ENCODE measurements at regions not wholly inside any gene's neighbourhood (a gene's known extent, or its start where the extent isn't known, plus 50 kb on each side); places are given as distances from the start of the nearest gene placed in this dataset.
"Not testable (repeated sequence)": the region's sequence is repeated elsewhere in the genome, so short reads cannot be mapped to it uniquely, and the experiment has no call there.

DNA sequence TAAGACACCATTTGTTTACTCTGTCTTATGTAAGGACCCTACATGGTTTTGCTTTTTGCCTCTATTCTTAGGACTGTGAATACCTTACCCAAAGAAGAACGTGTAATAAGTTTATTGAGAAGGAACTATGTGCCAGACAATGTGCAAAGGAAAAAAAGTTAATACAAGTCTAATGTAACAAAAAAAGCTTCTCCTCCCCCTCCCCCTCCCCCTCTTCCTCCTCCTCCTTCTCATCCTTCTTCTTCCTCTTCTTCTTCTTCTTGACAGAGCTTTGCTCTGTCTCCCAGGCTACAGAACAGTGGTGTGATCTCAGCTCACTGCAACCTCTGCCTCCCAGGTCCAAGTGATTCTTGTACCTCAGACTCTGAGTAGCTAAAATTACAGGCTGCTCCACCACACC lies 50.9 kb upstream of the MITF start:
- no peak for DNase-seq

DNA sequence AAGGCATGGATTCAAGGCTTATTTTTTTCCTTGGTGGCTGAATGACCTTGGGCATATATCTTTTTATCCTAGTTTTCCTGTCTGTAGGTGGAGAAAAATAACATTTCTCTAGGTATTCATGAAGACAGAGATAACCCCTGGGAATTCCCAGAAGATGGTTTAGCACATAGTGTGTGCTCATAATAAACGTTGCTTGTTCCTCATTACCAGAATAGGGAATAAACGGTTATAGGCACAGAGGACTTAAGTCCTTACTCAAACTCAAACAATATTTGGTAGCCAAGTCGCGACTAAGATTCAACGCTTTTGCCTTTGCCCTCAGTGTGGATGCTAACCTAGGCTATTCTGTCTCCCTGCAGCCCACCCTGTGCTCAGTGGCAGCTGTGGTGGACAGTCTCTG lies 51.6 kb upstream of the MITF start:
- no peak for DNase-seq

DNA sequence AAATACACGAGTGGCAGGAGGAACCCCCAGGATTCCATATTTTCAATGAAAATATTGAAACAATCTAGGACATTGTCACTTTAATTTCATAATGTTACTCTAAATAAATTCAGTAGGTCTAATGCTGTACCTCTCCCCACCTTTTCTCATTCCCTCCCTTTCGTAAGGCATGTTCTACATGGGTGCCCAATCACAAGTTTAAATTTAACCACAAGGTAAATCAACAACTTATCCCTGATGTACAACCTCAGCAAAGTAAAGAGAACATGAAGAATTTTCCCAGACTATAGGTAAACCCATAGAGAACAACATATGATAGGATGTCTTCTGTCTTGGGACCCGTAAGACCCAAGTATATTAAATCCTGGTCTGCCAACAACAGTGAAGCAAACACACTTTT lies 53.2 kb upstream of the MITF start:
- DNase-seq = no peak

GRCh38 chr3:69684309-69684961 lies 54.8 kb upstream of the MITF start:
- DNase-seq = no peak

DNA sequence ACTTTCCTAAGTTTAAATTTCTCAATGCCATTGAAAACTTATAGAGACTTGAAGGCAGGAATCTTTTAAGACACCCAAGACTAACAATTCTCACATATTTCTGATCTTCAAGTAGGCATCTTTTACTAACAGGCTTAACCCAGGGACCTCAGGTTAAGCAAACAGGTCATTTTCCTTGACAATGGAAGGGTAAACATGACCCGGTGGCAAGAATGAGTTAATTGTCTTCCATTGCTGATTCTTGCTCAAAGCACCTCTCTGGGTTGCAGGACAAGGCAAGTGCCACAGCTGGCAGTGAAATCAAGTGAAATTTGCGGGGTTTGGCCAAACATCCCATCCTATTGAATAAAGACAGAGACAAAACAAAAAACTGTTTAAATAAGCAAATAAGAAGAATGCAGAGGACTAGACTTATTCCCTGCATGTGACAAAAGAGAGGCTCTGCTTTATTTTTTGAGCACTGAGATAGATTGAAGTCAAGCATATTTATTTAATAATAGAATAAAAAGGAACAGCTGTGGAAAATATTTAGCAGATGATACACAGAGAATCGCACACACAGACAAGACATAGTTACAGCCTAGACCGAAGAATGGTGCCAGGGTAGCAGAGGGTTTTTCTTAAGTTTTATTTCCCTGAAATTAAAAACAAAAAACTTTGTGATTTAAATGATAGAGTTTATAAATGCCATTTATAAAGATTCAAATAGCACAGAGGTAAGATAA lies 56.0 kb upstream of the MITF start:
- no peak for DNase-seq

DNA sequence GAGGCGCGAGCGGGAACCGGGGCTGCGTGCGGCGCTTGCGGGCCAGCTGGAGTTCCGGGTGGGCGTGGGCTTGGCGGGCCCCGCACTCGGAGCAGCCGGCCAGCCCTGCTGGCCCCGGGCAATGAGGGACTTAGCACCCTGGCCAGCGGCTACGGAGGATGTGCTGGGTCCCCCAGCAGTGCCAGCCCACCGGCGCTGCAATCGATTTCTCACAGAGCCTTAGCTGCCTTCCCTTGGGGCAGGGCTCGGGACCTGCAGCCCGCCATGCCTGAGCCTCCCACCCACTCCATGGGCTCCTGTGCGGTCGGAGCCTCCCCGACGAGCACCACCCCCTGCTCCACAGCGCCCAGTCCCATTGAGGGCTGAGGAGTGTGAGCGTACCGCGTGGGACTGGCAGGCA lies 61.8 kb upstream of the MITF start:
- not testable (repeated sequence) for DNase-seq

- DNase-seq = peak in 6 of 51 donors; percentile 2 to 44 (median 8)
Measured at GRCh38 chr3:69675786-69676530, 63.3 kb upstream of the MITF start.

DNA sequence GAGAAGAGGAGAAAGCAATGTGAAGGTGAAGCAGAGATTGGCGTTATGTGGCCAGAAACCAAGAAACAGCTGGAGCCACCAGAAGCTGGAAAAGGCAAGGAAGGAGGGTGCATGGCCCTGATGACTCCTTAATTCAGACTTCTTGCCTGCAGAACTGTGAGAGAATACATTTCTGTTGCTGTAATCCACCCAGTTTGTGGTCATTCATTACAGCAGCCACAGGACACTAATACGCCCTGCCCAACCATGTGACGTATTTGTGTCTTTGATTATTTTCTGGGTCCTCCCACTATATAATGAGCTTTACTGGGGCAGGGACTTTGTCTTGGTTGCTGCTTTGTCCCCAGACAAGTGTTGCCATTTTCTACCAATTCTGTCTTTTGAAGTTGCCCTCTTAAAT lies 64.5 kb upstream of the MITF start:
- no peak for DNase-seq

- peak in 14 of 51 donors; percentile 5 to 73 (median 19) for DNase-seq
Measured at GRCh38 chr3:69671082-69671952, 67.9 kb upstream of the MITF start.

DNA sequence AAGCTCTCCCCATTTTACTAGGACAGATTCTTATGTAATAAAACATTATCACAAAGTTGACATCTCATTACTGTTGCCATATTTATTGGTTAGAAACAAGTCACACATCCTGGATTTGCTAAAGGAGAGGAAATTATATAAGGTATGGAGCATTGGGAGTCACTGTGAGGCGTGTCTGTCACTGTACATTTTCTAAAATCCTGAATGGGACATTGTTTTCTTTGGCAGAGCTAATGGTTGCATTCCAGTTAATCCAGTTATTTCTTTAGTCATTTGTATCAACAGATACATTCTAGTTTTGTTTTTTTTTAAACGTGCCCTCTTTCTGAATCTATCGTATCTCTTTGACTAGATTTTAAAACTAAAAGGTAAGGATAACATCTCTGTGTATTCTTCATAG lies 70.2 kb upstream of the MITF start:
- no peak for DNase-seq

- peak in 3 of 51 donors; percentile 7 to 19 (median 15) for DNase-seq
Measured at GRCh38 chr3:69665026-69665737, 74.1 kb upstream of the MITF start.

GRCh38 chr3:69660631-69661030 lies 78.6 kb upstream of the MITF start:
- DNase-seq = no peak

GRCh38 chr3:69659180-69659910 lies 79.9 kb upstream of the MITF start:
- DNase-seq = no peak

DNA sequence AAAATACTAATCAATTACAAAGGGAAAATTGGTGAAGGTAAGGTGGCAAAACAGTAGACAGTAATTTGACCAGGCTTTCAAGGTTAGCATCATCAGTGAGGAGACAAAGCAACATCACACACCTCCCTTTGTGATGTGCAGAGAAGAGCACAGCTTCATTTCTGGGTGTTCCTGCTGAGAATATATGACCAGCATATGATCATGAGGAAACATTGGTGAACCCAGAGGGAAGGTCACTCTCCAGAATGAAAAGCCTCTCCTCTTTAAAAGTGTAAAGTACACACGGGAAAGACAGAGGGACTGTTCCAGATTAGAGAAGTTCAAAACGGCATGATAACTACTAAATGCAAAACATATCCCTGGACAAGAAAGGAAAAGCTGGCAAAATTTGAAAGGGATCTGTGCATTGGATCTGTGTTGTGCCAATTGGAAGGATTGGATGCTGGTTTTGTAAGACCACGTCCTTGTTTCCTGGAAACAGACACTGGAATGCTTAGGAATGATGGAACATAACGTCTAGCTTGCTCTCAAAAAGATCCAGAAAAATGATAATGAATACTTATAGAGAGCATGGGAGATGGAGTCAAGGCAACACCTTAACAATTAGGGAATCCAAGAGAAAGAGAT lies 80.6 kb upstream of the MITF start:
- no peak for DNase-seq

DNA sequence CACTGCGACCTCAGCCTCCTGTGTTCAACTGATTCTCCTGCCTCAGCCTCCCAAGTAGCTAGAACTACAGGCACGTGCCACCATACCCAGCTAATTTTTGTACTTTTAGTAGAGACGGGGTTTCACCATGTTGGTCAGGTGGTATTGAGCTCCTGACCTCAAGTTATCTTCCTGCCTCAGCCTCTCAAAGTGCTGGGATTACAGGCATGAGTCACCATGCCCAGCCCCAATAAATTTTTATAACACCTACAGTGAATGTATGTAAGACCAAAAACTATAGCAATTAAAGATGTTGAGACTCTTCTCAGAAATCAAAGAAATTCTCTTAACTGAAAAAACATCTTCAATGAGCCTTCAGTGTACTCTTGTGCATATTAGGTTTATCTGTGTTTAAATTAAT lies 82.2 kb upstream of the MITF start:
- DNase-seq = not testable (repeated sequence)

GRCh38 chr3:69651765-69652164 lies 87.5 kb upstream of the MITF start:
- DNase-seq = no peak

GRCh38 chr3:69650066-69650419 lies 89.2 kb upstream of the MITF start:
- DNase-seq = no peak

DNA sequence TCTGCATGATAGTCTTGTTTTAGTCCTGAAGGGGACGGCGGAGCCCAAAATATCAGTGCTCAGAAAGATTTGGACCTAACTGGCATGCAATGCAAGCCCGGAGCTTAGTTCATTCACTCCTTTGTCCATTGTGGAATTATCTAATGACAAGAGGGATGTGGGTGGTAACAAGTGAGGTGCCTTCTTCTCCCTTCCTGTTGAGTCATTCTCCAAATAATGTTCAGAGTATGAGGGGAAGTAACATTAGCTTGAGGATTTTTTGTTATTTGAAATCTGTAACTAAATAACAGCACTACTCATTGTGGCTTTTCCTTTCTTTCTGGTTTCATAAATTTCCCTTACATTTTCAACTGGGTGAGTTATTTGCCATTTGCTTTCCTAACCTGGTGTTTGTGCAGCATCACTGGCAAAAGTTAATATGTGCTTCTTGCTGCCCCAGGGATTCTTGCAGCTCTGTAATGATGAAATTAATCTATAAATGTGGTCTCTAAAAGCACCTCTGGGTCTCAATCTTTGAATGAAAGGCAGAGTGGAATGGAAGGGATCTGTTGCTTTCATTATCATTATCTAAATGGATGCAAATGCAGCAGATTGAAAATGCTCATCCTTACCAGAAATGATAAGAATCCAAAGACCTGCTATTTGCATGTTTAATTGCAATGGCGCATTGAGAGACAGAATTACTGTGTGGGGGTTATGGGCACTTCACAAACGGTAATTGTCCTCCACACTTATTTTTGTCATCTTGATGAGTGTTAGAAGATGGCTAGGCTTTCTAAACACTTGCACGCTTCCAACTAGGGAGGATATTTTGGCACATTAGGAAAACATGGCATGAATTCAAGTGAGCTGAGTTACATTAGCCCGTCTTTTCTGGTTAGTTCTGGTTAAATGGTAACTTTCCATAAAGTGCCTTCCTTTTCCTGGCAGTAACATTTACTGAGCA lies 89.9 kb upstream of the MITF start:
- DNase-seq = no peak

GRCh38 chr3:69648126-69648525 lies 91.1 kb upstream of the MITF start:
- DNase-seq = no peak
